HG03108 (cell line): ENCODE measurements at regions not wholly inside any gene's neighbourhood (a gene's known extent, or its start where the extent isn't known, plus 50 kb on each side); places are given as distances from the start of the nearest gene placed in this dataset.
"Not testable (repeated sequence)": the region's sequence is repeated elsewhere in the genome, so short reads cannot be mapped to it uniquely, and the experiment has no call there.

Experiments
- ATAC-seq: cut with Tn5 transposase; IDR thresholded peaks from one replicate; pipeline ENCODE4 v1.9.1; 2021; ENCODE audit warnings: moderate library complexity; ENCODE audit not compliant: unreplicated experiment

- ATAC-seq: no peak
Observed at GRCh38 chr15:99481951-99482230, 83.9 kb upstream of the MEF2A start.

GRCh38 chr15:99482993-99483392, 82.8 kb upstream of the MEF2A start:
- no peak for ATAC-seq

GRCh38 chr15:99485153-99485961, 80.4 kb upstream of the MEF2A start:
- ATAC-seq: no peak

GRCh38 chr15:99485992-99486370, 79.8 kb upstream of the MEF2A start:
- no peak for ATAC-seq

- no peak for ATAC-seq
Observed at GRCh38 chr15:99486371-99487336, 79.1 kb upstream of the MEF2A start.

GRCh38 chr15:99487337-99487730, 78.5 kb upstream of the MEF2A start:
- ATAC-seq: no peak

- no peak for ATAC-seq
Observed at GRCh38 chr15:99492275-99492674, 73.5 kb upstream of the MEF2A start.

- ATAC-seq: no peak
Observed at GRCh38 chr15:99492716-99493115, 73.1 kb upstream of the MEF2A start.

GRCh38 chr15:99493461-99493860, 72.3 kb upstream of the MEF2A start:
- ATAC-seq: no peak

GRCh38 chr15:99494536-99495233, 71.1 kb upstream of the MEF2A start:
- ATAC-seq: not testable (repeated sequence)

GRCh38 chr15:99495430-99496301, 70.1 kb upstream of the MEF2A start:
- ATAC-seq: peak; percentile 61

- ATAC-seq: no peak
Observed at GRCh38 chr15:99496302-99496629, 69.5 kb upstream of the MEF2A start.

GRCh38 chr15:99502182-99502581, 63.6 kb upstream of the MEF2A start:
- peak; percentile 51 for ATAC-seq

- ATAC-seq: no peak
Observed at GRCh38 chr15:99502661-99503060, 63.1 kb upstream of the MEF2A start.

- no peak for ATAC-seq
Observed at GRCh38 chr15:99503411-99503810, 62.4 kb upstream of the MEF2A start.

- peak; percentile 21 for ATAC-seq
Observed at GRCh38 chr15:99504071-99504822, 61.5 kb upstream of the MEF2A start.

- peak; percentile 37 for ATAC-seq
Observed at GRCh38 chr15:99504823-99505551, 60.8 kb upstream of the MEF2A start.

- ATAC-seq: no peak
Observed at GRCh38 chr15:99506399-99506798, 59.4 kb upstream of the MEF2A start.

- no peak for ATAC-seq
Observed at GRCh38 chr15:99507016-99507503, 58.7 kb upstream of the MEF2A start.
